HG03378 (cell line): ENCODE measurements at regions not wholly inside any gene's neighbourhood (a gene's known extent, or its start where the extent isn't known, plus 50 kb on each side); places are given as distances from the start of the nearest gene placed in this dataset.

Experiments
- ATAC-seq: cut with Tn5 transposase; IDR thresholded peaks from one replicate; pipeline ENCODE4 v1.9.1; 2021; ENCODE audit warnings: mild to moderate bottlenecking, moderate library complexity; ENCODE audit not compliant: unreplicated experiment

- no peak for ATAC-seq
Observed at GRCh38 chr7:46652317-46652716, 731.2 kb upstream of the IGFBP3 start.

- no peak for ATAC-seq
Observed at GRCh38 chr7:46651561-46652088, 730.6 kb upstream of the IGFBP3 start.

GRCh38 chr7:46651070-46651469 is 730.0 kb upstream of the IGFBP3 start:
- no peak for ATAC-seq

GRCh38 chr7:46649876-46650275 is 728.8 kb upstream of the IGFBP3 start:
- no peak for ATAC-seq

- ATAC-seq: no peak
Observed at GRCh38 chr7:46637793-46638735, 717.0 kb upstream of the IGFBP3 start.

- no peak for ATAC-seq
Observed at GRCh38 chr7:46636022-46636421, 715.0 kb upstream of the IGFBP3 start.

GRCh38 chr7:46633630-46634240 is 712.7 kb upstream of the IGFBP3 start:
- no peak for ATAC-seq

- ATAC-seq: no peak
Observed at GRCh38 chr7:46633200-46633599, 712.1 kb upstream of the IGFBP3 start.

- ATAC-seq: no peak
Observed at GRCh38 chr7:46630031-46630430, 709.0 kb upstream of the IGFBP3 start.

GRCh38 chr7:46628389-46628788 is 707.3 kb upstream of the IGFBP3 start:
- no peak for ATAC-seq

- no peak for ATAC-seq
Observed at GRCh38 chr7:46626691-46627310, 705.7 kb upstream of the IGFBP3 start.

- ATAC-seq: no peak
Observed at GRCh38 chr7:46626261-46626660, 705.2 kb upstream of the IGFBP3 start.

GRCh38 chr7:46625032-46625431 is 704.0 kb upstream of the IGFBP3 start:
- no peak for ATAC-seq

- no peak for ATAC-seq
Observed at GRCh38 chr7:46622251-46622650, 701.2 kb upstream of the IGFBP3 start.

- no peak for ATAC-seq
Observed at GRCh38 chr7:46619723-46620310, 698.7 kb upstream of the IGFBP3 start.

GRCh38 chr7:46616636-46617035 is 695.6 kb upstream of the IGFBP3 start:
- no peak for ATAC-seq

- no peak for ATAC-seq
Observed at GRCh38 chr7:46613551-46613950, 692.5 kb upstream of the IGFBP3 start.

- ATAC-seq: no peak
Observed at GRCh38 chr7:46613116-46613515, 692.0 kb upstream of the IGFBP3 start.

- ATAC-seq: no peak
Observed at GRCh38 chr7:46611508-46611907, 690.4 kb upstream of the IGFBP3 start.

- ATAC-seq: no peak
Observed at GRCh38 chr7:46610746-46611145, 689.7 kb upstream of the IGFBP3 start.

GRCh38 chr7:46607176-46607575 is 686.1 kb upstream of the IGFBP3 start:
- ATAC-seq: no peak
